GM12892 (cell line): ENCODE measurements at regions not wholly inside any gene's neighbourhood (a gene's known extent, or its start where the extent isn't known, plus 50 kb on each side); places are given as distances from the start of the nearest gene placed in this dataset.

Experiments used
- DNase-seq: peaks from one replicate; pipeline ENCODE4 v3.0.0; 2011; ENCODE audit not compliant: insufficient read length
- FAIRE-seq: peaks from 2 replicates; lab custom pipeline; 2011; peaks lifted over from hg19 to GRCh38; lab: Jason Lieb, UNC
- POLR2A ChIP-seq: IDR thresholded peaks from 2 replicates; pipeline ENCODE4 v1.6.1; 2011; ENCODE audit warnings: low read depth, low read length, control low read depth
- POLR2AphosphoS5 ChIP-seq: IDR thresholded peaks from 2 replicates; pipeline ENCODE4 v1.6.1; 2011; ENCODE audit warnings: low read depth, low read length, control low read depth
- TAF1 ChIP-seq: IDR thresholded peaks from 2 replicates; pipeline ENCODE4 v1.6.1; 2011; ENCODE audit warnings: low read depth, mild to moderate bottlenecking, control low read depth, low read length, borderline replicate concordance

DNA sequence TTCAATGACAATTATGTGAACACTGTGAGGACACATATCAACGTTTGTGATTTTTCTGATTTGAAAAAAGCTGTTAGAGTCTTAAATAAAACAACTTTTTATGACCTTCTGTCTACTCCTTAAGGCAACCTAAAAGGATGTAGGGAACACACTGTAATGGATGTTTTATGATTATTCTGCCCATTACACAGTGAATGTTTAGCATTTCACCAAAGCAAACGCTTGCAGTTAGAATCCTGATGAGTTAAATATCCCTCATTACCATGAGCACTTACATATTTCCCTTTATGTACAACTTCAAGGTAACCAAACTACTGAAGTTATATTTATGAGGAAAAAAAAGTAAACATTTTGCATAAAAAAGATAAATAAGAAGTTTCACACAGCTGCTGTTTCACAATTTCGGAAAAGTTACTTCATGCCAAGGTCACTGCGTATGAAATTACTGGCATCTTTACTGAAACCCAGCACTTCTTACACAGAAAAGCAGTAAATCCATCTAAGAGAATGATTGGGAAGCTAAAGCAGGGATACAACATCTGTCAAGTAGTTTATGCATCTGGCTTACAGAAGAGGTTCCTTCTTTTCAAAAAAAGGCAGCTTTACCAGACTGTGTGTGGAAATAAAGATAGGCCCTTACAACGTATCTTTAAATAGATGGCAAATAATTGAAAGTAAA lies 733.7 kb upstream of the ATXN8OS start:
- no peak for TF ChIP-seq POLR2AphosphoS5
- TF ChIP-seq POLR2A = no peak
- no peak for TF ChIP-seq TAF1
- DNase-seq = no peak
- FAIRE-seq = no peak

DNA sequence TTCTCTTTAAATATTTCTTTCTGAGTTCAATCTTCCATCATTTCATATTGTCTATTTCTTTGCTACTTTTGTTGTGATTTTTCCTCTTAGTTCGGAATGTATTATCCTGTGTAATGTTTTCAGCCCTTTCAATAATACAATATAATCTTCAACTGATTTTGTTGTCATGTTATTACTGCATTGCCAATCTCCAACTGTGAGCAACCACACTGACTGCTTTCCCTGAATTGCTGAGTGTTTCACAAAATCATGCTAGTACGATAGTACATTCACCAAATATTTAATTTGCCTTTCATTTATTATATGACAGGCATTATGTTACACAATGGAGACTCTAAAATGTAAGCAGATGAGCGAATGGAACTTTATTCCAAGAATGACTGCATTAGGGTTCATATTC lies 744.3 kb upstream of the ATXN8OS start:
- FAIRE-seq (no peak), DNase-seq (no peak)
- TF ChIP-seq TAF1 = no peak

DNA sequence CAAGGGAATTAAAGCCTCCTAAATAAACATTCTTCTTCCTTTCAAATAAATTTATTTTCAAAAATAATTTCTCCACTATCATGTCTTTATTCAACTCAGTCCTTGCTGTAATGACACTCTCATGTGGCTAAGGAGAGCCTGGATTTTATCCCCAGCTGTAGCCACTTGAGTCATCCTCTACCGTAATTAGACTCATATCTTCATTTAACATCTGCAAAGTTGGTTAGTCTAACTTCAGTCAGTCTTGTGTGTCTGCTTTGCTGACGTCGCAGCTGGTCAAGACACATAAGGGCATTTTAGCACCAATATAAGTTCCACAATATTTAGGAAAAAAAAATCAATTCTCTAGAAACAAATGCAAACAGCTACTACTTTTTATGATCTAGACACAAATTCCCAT lies 776.4 kb upstream of the ATXN8OS start:
- no peak for TF ChIP-seq POLR2AphosphoS5
- no peak for TF ChIP-seq POLR2A
- TF ChIP-seq TAF1 = no peak
- FAIRE-seq (no peak), DNase-seq (no peak)

DNA sequence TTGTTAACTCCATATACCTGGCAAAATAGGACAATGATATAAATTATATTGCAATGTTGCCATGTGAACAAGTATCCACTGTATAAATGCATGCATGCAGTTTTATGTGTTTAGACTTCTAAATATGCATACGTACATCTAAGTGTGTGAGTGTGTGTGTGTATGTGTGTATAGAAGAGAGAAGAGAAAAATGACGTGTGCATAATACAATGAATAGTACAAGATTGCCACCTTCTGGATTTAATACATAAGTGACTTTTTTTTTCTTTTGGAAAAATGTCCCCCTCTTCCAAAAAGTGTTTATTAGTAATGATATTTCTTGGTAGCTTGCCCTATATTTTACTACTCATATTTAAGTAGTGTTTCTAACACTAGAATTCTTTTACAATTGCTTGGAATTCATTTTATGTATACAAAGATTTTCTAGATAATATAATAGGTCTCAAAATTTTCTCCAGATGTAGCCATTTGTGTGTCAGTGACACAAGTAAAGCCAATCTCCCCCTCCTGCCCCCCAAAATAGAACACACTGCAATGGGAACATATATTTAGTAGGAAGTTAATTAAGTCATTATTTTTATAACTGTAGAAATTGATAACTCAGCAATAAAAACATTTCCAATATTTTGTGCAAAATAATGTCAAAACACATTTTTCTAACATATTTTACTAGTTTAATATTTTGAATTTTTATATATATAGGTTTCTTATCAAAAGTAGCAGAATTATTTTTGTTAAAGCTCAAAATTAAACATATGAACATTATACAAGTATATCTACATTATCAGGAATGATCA lies 783.3 kb upstream of the ATXN8OS start:
- FAIRE-seq (no peak), DNase-seq (no peak)
- no peak for TF ChIP-seq TAF1
- no peak for TF ChIP-seq POLR2AphosphoS5
- TF ChIP-seq POLR2A = no peak

DNA sequence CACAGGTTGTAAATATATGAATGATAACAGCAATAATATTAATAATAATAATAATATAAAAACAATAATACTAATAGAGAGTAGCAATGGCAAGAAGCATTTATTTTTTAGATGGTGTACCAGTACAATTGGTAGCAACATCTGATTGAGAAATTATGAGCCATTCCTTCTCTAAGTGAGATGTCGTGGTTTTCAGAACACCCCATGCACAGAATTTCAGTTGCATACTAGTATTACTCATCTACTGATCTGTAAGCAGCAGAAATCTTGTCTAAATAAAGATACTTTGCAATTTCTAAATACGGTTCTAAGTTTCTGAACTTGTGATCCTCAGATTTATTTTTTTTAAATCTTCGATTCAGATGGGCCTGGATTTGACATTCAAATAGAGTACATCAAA lies 788.0 kb upstream of the ATXN8OS start:
- DNase-seq (no peak), FAIRE-seq (no peak)
- TF ChIP-seq POLR2A (no peak), TAF1 (no peak), POLR2AphosphoS5 (no peak)

DNA sequence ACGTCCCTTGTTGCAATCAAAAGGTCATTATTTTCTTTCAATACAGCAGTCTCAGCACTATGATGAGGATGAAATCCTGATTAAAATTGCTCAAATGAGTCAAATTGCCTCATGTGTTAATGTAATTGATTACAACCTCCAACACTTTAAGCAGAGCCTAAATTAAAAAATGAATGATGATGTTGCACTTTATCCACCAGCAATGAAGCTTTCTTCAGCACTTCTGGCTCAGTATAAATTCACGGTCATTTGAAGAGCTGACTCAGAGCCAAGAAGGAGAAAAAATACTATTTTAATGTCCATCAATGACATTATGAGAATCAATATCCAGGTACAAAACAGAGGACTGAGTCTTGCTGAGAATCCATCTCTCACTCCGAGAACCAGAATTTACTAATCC lies 792.6 kb upstream of the ATXN8OS start:
- TF ChIP-seq POLR2AphosphoS5 = no peak
- TF ChIP-seq TAF1 = no peak
- TF ChIP-seq POLR2A = no peak
- FAIRE-seq = no peak
- DNase-seq = no peak

DNA sequence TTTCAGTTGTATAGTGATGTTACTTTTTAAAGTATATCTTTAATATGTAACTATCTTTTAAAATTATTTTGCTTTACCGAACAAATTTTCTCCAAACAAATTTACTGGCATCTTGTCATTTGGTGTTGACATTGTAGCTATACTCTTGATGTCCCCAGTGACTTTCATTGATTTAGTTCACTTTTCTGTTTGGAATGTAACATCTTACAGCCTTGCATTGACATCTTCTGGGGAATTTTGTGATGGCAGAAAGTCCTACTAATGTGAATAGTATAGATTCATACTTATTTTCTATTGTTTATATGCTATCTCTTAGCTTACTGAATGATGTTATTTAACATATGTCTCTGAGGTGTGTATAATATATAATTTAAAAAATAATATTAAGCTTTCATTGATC lies 800.9 kb upstream of the ATXN8OS start:
- TF ChIP-seq POLR2AphosphoS5 = no peak
- no peak for TF ChIP-seq TAF1
- TF ChIP-seq POLR2A = no peak
- FAIRE-seq (no peak), DNase-seq (no peak)

DNA sequence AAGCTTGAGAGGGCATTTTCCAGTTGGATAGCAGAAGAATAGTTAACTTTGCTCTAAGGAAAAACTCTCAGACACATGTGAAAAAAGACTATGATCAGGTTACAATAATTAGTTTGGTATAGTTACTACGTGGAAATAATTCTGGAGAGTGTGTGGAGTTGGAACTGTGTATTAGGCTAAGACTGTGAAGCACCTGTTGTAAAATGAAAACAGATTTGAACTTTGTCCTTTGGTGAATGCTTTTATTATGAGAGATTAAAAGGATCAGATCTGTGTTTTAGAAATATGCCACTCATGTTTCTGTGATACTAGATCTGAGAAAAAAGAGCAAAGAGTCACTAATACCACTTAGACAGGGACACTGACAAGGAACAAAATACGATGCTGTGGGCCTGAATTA lies 807.5 kb upstream of the ATXN8OS start:
- DNase-seq (no peak), FAIRE-seq (no peak)
- no peak for TF ChIP-seq POLR2AphosphoS5
- no peak for TF ChIP-seq POLR2A
- TF ChIP-seq TAF1 = no peak

DNA sequence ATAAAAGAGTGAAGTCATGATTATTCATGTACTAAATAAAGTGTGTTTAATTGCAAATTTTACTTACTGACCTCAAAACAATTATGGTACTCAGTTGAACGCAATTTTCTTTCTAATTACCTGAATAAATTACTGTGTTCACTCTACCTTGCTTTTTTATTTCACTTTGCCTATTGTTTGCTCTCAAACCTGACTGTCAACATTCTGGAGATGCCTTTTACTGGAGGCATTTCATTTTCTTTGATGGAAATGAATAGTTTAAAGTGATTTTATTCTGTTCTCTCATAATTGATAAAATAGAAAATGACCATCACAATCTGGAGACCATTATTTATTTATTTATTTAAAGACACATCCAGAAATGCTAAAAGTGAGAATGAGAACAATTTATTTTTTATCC lies 811.5 kb upstream of the ATXN8OS start:
- DNase-seq (no peak), FAIRE-seq (no peak)
- no peak for TF ChIP-seq POLR2AphosphoS5
- no peak for TF ChIP-seq TAF1
- TF ChIP-seq POLR2A = no peak

DNA sequence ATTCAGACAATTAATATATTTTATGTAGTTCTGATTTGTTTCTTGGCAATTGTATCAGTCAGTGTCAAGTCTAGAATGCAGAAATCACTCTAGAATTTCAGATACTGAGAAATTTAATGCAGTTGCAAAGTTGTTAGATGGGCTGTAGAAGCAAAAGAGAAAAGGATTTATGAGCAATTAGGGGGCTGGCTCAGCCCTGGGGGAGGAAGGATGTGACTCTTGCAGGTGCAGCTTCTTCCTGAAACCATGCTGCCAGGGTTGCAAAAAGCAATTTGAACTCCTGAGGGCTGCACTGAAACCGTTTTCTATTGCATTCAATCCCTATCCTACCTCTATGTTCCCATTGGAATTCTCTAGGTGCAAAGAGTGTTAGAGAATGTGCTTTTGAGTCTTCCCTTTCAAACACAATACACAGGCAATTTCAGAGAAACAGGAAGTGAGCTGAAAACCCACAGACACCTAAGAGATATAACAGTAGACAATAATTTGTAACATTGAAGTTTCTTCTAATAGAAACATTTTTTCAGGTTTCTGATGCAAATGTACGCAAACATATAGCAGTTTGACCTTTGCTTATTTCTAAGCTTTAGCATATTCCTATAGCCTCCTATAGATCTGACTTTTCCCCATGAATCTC lies 814.7 kb upstream of the ATXN8OS start:
- FAIRE-seq (no peak), DNase-seq (no peak)
- TF ChIP-seq POLR2AphosphoS5 = no peak
- TF ChIP-seq POLR2A = no peak
- TF ChIP-seq TAF1 = no peak

DNA sequence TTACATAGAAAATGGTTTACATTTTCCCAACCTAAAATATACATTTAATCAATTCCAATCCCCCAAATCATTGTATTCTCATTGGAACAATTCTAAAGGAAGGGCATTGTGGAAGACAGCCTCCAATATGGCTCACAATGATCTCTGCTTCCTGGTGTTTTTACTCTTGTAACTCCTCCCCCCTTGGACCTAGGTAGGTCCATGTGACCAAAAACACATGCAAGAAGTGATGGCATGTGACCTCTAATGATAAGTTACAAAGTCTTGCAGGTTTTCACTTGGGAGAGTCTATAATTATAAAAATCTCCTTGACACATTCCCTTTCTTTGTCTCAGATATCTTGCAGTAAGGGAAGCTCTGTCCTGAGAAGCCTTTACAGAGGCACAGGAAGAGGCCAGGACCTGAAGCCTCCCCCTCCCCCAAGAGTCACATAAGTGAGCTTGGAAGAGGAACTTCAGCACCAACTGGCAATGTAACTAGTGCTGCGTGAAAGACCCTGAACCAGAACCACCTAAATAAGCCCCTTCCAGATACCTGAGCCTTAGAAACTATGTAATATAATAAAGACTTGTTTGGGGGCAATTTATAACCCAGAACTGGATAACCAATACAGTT lies 816.2 kb upstream of the ATXN8OS start:
- FAIRE-seq (no peak), DNase-seq (no peak)
- TF ChIP-seq POLR2A (no peak), TAF1 (no peak), POLR2AphosphoS5 (no peak)

DNA sequence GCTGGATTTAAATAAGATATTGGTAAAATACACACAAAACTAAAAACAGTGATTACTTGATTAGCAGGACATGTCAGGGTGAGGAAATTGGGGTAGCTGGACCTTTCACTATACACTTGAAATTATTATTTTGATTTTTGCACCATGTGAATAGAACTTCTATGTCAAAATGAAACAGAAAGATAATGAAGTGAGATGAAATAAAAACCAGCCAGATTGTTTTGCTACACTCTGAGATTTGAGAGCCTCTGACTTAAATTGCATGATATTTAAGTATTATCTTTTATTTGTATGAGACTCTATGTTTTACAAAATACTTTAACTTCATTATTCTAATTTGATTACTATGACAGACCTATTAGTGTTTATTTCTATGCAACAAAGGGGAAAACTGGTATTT lies 819.6 kb upstream of the ATXN8OS start:
- TF ChIP-seq POLR2A = no peak
- no peak for TF ChIP-seq TAF1
- no peak for TF ChIP-seq POLR2AphosphoS5
- FAIRE-seq = no peak

More for the DNA sequence above, 819.6 kb upstream of the ATXN8OS start:
- DNase-seq = no peak
